Heart left ventricle (tissue), 13 donors: ENCODE measurements at regions not wholly inside any gene's neighbourhood (a gene's known extent, or its start where the extent isn't known, plus 50 kb on each side); places are given as distances from the start of the nearest gene placed in this dataset.

Experiments
- POLR2A ChIP-seq, 2 donors: fragments of 450-650 bp; IDR thresholded peaks; one replicate each; pipeline ENCODE4 v1.6.1; 2017; ENCODE audit warnings: antibody characterized with exemption in 2 of 2, mild to moderate bottlenecking in 2 of 2, moderate library complexity in 2 of 2
- TF ChIP-seq, protein P1 (sequence below), 12 donors: fragments of 200-600 bp; sonication (generic) in 4 of 12; IDR thresholded peaks; one replicate each; pipeline versions ENCODE4 v1.5.0 to v1.8.0; 2018 to 2022; ENCODE audit warnings: antibody characterized with exemption in 12 of 12, mild to moderate bottlenecking in 5 of 12
- donor health status: ischemic (EF 13 %, LVEDD 7.1; RV severe dilation, severe dysfunction).
- donor health status: DM: no; HTN: yes; CAD: no.
- donor health status: DM: no; HTN: no; CAD: no.
- donor health status: ischemic (EF 25% LVEDD 6.9; RV normal size, moderate dysfunction).
- donor health status: ischemic (EF 25% LVEDD 5.7; RV mildly dilated, moderate dysfunction).
- donor health status: ischemic (EF 35%, LVEDD 5.7; RV mildly dilated, moderate dysfunction).
- donor health status: nonischemic (EF 11% LVEDD 7.7; RV severe dilation, severe dysfunction).
- donor health status: DM: yes; HTN: yes; CAD: no.
- donor health status: PGD.
- donor health status: ischemic (EF 29% LVEDD 5.4; RV normal size, mild dysfunction).
- donor health status: nonischemic (EF 23%, LVEDD 6.1; RV moderate dilation, normal function).

DNA sequence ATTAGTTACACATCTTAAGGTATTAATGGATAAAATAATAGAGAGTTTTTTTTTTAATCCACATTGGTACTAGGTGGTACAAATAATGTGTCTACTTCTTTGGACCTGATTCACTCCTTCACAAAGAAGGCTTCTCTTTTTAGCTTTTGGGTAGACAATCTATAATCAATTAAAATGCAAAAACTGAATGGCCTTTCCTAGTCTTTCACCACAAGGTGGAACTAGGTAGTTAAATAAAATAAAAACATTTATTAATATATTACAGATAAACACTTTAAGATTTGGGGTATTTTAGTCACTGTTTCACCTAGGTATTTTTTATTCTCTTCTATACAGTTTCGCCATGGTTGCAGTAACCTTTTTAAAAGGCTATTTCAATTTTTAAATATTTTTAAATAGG lies 68.3 kb upstream of the DST start:
- TF ChIP-seq POLR2A (IDR thresholded peaks at IDR 0.05): no peak
- TF ChIP-seq, protein P1, sequence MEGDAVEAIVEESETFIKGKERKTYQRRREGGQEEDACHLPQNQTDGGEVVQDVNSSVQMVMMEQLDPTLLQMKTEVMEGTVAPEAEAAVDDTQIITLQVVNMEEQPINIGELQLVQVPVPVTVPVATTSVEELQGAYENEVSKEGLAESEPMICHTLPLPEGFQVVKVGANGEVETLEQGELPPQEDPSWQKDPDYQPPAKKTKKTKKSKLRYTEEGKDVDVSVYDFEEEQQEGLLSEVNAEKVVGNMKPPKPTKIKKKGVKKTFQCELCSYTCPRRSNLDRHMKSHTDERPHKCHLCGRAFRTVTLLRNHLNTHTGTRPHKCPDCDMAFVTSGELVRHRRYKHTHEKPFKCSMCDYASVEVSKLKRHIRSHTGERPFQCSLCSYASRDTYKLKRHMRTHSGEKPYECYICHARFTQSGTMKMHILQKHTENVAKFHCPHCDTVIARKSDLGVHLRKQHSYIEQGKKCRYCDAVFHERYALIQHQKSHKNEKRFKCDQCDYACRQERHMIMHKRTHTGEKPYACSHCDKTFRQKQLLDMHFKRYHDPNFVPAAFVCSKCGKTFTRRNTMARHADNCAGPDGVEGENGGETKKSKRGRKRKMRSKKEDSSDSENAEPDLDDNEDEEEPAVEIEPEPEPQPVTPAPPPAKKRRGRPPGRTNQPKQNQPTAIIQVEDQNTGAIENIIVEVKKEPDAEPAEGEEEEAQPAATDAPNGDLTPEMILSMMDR (IDR thresholded peaks at IDR 0.05): no peak
